LoVo (cell line): ENCODE measurements at regions not wholly inside any gene's neighbourhood (a gene's known extent, or its start where the extent isn't known, plus 50 kb on each side); places are given as distances from the start of the nearest gene placed in this dataset.

Experiments used
- DNase-seq: peaks from one replicate; pipeline ENCODE4 v3.0.0-alpha.2; 2016; ENCODE audit warnings: low spot score

- DNase-seq: no peak
Measured at GRCh38 chr2:236499691-236500578, 69.7 kb upstream of the ACKR3 start.

DNA sequence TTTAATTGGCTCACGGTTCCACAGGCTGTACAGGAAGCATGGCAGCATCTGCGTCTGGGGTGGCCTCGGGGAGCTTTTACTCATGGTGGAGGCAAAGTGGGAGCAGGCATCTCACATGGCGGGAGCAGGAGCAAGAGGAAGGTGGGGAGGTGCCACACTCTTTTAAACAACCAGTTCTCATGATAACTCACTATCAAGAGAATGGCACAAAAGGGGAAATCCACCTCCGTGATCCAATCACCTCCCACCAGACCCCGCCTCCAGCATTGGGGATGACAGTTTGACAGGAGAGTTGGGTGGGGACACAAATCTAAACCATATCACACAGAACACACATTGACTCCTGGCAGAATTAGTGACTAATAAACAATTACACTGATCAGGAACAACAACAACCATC, 68.6 kb upstream of the ACKR3 start:
- DNase-seq: no peak

- no peak for DNase-seq
Measured at GRCh38 chr2:236501531-236501930, 68.1 kb upstream of the ACKR3 start.

DNA sequence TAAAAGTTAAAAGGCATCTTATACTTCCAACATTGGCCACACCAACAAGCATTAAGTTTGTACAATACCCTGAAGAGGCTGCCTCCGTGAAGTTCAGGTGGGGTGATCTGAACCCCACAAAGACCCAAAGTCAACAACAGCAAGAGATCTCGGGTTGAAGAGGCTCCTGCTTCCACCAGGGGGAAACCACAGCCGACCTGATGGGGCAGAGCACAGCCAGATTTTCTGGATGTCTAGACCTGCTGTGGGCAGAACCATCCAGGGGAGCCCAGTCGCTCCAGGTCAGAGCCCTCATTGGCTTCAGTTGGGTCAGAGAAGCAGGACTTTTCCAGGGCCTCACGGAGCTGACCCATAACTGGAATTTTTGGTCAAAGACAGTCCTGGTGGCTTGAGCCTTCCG, 66.5 kb upstream of the ACKR3 start:
- DNase-seq: no peak

DNA sequence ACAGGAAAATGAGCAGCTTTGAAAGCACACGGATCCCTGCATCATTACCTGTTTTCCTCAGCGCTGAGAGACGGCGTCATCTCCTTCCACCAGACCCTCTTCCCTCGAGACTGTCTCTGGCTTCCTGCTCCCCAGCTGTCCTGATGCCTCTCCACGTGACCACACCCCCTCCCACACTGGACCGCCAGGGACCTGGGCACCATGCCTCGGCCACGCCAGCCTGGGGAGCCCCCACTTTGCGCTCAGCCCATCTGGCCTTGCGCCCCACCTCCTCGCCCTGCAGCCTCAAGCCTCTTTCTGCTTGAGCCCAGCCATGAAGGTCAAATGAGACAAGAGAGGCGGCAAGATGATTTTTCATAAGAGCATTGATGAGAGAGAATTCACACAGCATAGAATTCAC, 66.0 kb upstream of the ACKR3 start:
- DNase-seq: no peak

- DNase-seq: no peak
Measured at GRCh38 chr2:236505041-236505440, 64.6 kb upstream of the ACKR3 start.

GRCh38 chr2:236505648-236506047, 64.0 kb upstream of the ACKR3 start:
- no peak for DNase-seq

- no peak for DNase-seq
Measured at GRCh38 chr2:236507393-236508085, 62.1 kb upstream of the ACKR3 start.

DNA sequence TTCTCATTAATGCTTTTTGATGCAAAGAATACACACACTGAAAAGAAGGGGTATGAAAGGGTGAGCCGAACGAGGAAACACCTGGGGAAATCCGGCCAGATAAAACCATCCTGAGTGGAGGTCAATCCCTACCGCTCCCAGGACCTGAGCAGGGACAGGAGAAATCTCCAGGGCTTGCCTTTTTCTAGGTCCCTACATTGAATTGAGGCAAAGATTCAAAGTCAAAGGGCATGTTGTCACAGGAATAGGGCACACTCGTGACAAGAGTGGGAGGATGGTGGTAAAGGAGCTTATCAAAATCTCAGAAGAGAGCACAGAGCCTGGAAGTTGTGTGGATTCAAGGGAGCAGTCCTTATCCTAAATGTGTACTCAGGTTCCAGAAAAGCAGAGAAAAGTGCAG, 61.2 kb upstream of the ACKR3 start:
- no peak for DNase-seq

GRCh38 chr2:236510034-236510433, 59.6 kb upstream of the ACKR3 start:
- DNase-seq: no peak

DNA sequence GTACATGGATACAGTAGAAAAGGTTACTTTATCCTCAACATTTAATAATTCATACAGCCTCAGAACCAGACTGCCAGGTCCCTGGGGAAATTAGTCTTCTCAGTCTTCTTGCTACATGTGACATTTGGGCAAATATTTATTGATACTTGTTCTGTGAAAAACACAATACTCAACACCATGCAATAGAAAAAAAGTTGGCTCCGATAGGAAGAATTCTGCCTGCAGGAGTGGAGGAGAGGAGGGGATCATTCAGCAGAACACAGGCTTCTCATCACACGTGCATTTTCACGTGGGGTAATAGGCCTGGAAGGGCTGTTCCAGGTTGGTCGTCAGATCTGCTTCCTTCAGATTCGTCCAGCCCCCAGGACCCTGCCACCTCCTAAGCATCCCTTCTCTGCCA, 58.4 kb upstream of the ACKR3 start:
- no peak for DNase-seq

- DNase-seq: no peak
Measured at GRCh38 chr2:236512267-236512666, 57.4 kb upstream of the ACKR3 start.

- peak; percentile 3 for DNase-seq
Measured at GRCh38 chr2:236512902-236513435, 56.7 kb upstream of the ACKR3 start.

- DNase-seq: no peak
Measured at GRCh38 chr2:236513956-236514355, 55.7 kb upstream of the ACKR3 start.

GRCh38 chr2:236516708-236517107, 52.9 kb upstream of the ACKR3 start:
- DNase-seq: no peak

DNA sequence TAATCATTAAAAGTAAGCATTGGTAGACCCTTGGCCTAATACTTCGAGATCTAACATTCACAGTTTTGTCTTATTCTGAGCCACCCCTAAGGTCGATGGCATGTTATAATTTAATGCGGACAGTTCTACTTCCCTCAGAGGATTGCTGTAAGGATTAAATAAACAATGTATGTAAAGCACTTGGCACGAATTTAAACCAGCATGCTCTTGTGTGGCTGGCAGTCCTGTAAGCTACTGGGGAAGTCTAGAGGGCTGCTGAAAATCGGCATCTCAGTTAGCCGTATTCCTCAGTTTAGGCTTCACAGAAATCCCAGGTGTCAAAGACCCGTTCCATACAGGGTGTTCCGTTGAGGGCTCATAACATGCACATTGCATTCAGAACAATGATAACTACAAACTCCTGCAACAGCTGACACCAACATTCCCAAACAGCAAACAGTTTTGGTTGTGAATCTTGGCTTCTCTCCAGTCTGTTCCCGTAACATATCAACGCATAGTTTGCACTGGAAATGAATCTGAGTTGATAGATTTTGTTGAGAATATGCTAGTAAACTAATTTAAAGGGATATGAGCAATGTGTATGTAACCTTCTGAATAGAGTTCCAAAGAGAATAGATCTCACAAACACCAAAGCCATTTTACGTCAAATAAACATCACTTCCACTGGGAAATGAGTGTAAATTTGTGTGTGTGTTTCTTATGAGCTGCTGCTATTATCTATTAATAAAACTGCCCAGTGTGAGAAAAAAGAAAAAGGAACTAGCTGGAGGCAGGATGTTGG, 52.2 kb upstream of the ACKR3 start:
- no peak for DNase-seq
